Activated CD4-positive, alpha-beta T cell treated with anti-CD3 and anti-CD28 coated beads, Interleukin-2, amount 50 U/mL, for 4 hours (primary cell): ENCODE measurements at regions not wholly inside any gene's neighbourhood (a gene's known extent, or its start where the extent isn't known, plus 50 kb on each side); places are given as distances from the start of the nearest gene placed in this dataset.

Source experiments
- DNase-seq, 2 experiments: peaks; one replicate each; pipeline ENCODE4 v3.0.0-alpha.2; 2020

GRCh38 chr2:128380961-128381938 lies 62.6 kb upstream of the HS6ST1 start:
- no peak for DNase-seq

- DNase-seq: no peak
These were observed 65.8 kb upstream of the HS6ST1 start for GRCh38 chr2:128384446-128384845.

GRCh38 chr2:128384956-128385355 lies 66.3 kb upstream of the HS6ST1 start:
- no peak for DNase-seq

GRCh38 chr2:128385365-128385764 lies 66.7 kb upstream of the HS6ST1 start:
- no peak for DNase-seq

GRCh38 chr2:128386066-128386465 lies 67.4 kb upstream of the HS6ST1 start:
- DNase-seq: no peak

- no peak for DNase-seq
These were observed 69.9 kb upstream of the HS6ST1 start for GRCh38 chr2:128388499-128388941.

GRCh38 chr2:128389388-128390086 lies 70.9 kb upstream of the HS6ST1 start:
- DNase-seq: no peak

GRCh38 chr2:128390256-128390990 lies 71.8 kb upstream of the HS6ST1 start:
- no peak for DNase-seq

GRCh38 chr2:128390991-128391630 lies 72.4 kb upstream of the HS6ST1 start:
- DNase-seq: no peak

- no peak for DNase-seq
These were observed 73.0 kb upstream of the HS6ST1 start for GRCh38 chr2:128391679-128392078.

- no peak for DNase-seq
These were observed 73.5 kb upstream of the HS6ST1 start for GRCh38 chr2:128392207-128392606.

GRCh38 chr2:128394007-128394730 lies 75.5 kb upstream of the HS6ST1 start:
- DNase-seq: no peak

- no peak for DNase-seq
These were observed 76.5 kb upstream of the HS6ST1 start for GRCh38 chr2:128395196-128395595.

- no peak for DNase-seq
These were observed 77.2 kb upstream of the HS6ST1 start for GRCh38 chr2:128395640-128396499.

- no peak for DNase-seq
These were observed 77.8 kb upstream of the HS6ST1 start for GRCh38 chr2:128396500-128396891.

- no peak for DNase-seq
These were observed 78.3 kb upstream of the HS6ST1 start for GRCh38 chr2:128396946-128397345.

- no peak for DNase-seq
These were observed 80.6 kb upstream of the HS6ST1 start for GRCh38 chr2:128399256-128399655.

- DNase-seq: no peak
These were observed 81.1 kb upstream of the HS6ST1 start for GRCh38 chr2:128399690-128400291.

- no peak for DNase-seq
These were observed 83.0 kb upstream of the HS6ST1 start for GRCh38 chr2:128401680-128402079.

- DNase-seq: no peak
These were observed 84.4 kb upstream of the HS6ST1 start for GRCh38 chr2:128402911-128403670.
